HG02763 (cell line): ENCODE measurements at regions not wholly inside any gene's neighbourhood (a gene's known extent, or its start where the extent isn't known, plus 50 kb on each side); places are given as distances from the start of the nearest gene placed in this dataset.

Experiments
- ATAC-seq: cut with Tn5 transposase; IDR thresholded peaks from one replicate; pipeline ENCODE4 v1.9.1; 2021; ENCODE audit warnings: mild to moderate bottlenecking, moderate library complexity; ENCODE audit not compliant: unreplicated experiment

- ATAC-seq, result no peak
These were observed 75.6 kb upstream of the HELT start for GRCh38 chr4:184942444-184943425.

- no peak for ATAC-seq
These were observed 69.3 kb upstream of the HELT start for GRCh38 chr4:184949020-184949419.

- no peak for ATAC-seq
These were observed 68.0 kb upstream of the HELT start for GRCh38 chr4:184950117-184950830.

GRCh38 chr4:184950926-184951325, 67.4 kb upstream of the HELT start:
- no peak for ATAC-seq

GRCh38 chr4:184951668-184952160, 66.6 kb upstream of the HELT start:
- ATAC-seq, result no peak

GRCh38 chr4:184952522-184952921, 65.8 kb upstream of the HELT start:
- ATAC-seq, result no peak

GRCh38 chr4:184953421-184953945, 64.8 kb upstream of the HELT start:
- no peak for ATAC-seq

GRCh38 chr4:184953971-184954370, 64.3 kb upstream of the HELT start:
- no peak for ATAC-seq

GRCh38 chr4:184954482-184954881, 63.8 kb upstream of the HELT start:
- ATAC-seq, result no peak

GRCh38 chr4:184955116-184955515, 63.2 kb upstream of the HELT start:
- no peak for ATAC-seq

GRCh38 chr4:184955636-184956035, 62.7 kb upstream of the HELT start:
- peak; percentile 51 for ATAC-seq

- no peak for ATAC-seq
These were observed 60.7 kb upstream of the HELT start for GRCh38 chr4:184957446-184958115.

GRCh38 chr4:184958127-184958922, 60.0 kb upstream of the HELT start:
- no peak for ATAC-seq

- no peak for ATAC-seq
These were observed 59.4 kb upstream of the HELT start for GRCh38 chr4:184958923-184959210.

- no peak for ATAC-seq
These were observed 59.0 kb upstream of the HELT start for GRCh38 chr4:184959309-184959708.

GRCh38 chr4:184959786-184960185, 58.5 kb upstream of the HELT start:
- no peak for ATAC-seq

- ATAC-seq, result no peak
These were observed 57.8 kb upstream of the HELT start for GRCh38 chr4:184960505-184960971.

GRCh38 chr4:184961660-184962059, 56.6 kb upstream of the HELT start:
- no peak for ATAC-seq

GRCh38 chr4:184962125-184962638, 56.1 kb upstream of the HELT start:
- no peak for ATAC-seq
